Ishikawa (cell line): ENCODE measurements at regions not wholly inside any gene's neighbourhood (a gene's known extent, or its start where the extent isn't known, plus 50 kb on each side); places are given as distances from the start of the nearest gene placed in this dataset.

Source experiments
- CEBPB ChIP-seq: IDR thresholded peaks from 2 replicates; pipeline ENCODE4 v1.6.1; 2012
- CREB1 ChIP-seq: IDR thresholded peaks from 2 replicates; pipeline ENCODE4 v1.6.1; 2012; ENCODE audit warnings: low read depth
- EGR1 ChIP-seq: IDR thresholded peaks from 2 replicates; pipeline ENCODE4 v1.6.1; 2012
- EP300 ChIP-seq: IDR thresholded peaks from 2 replicates; pipeline ENCODE4 v1.6.1; 2012; ENCODE audit warnings: borderline replicate concordance
- FOXM1 ChIP-seq: IDR thresholded peaks from 2 replicates; pipeline ENCODE4 v1.6.1; 2012; ENCODE audit warnings: low read depth, borderline replicate concordance
- NFIC ChIP-seq: IDR thresholded peaks from 2 replicates; pipeline ENCODE4 v1.6.1; 2012
- RAD21 ChIP-seq: IDR thresholded peaks from 2 replicates; pipeline ENCODE4 v1.6.1; 2012; ENCODE audit warnings: low read depth
- TAF1 ChIP-seq: IDR thresholded peaks from 2 replicates; pipeline ENCODE4 v1.6.1; 2012; ENCODE audit warnings: low read depth, mild to moderate bottlenecking
- TEAD4 ChIP-seq: IDR thresholded peaks from 2 replicates; pipeline ENCODE4 v1.6.1; 2012
- YY1 ChIP-seq: IDR thresholded peaks from 2 replicates; pipeline ENCODE4 v1.6.1; 2012; ENCODE audit warnings: low read depth
- ZBTB7A ChIP-seq: IDR thresholded peaks from 2 replicates; pipeline ENCODE4 v1.6.1; 2012; ENCODE audit warnings: low read depth
- TF ChIP-seq, protein P1 (sequence below): IDR thresholded peaks from 2 replicates; pipeline ENCODE4 v1.6.1; 2012; ENCODE audit warnings: low read depth, mild to moderate bottlenecking
- TF ChIP-seq, protein P2 (sequence below): IDR thresholded peaks from 2 replicates; pipeline ENCODE4 v1.6.1; 2012
- TF ChIP-seq, protein P3 (sequence below): IDR thresholded peaks from 2 replicates; pipeline ENCODE4 v1.6.1; 2012

DNA sequence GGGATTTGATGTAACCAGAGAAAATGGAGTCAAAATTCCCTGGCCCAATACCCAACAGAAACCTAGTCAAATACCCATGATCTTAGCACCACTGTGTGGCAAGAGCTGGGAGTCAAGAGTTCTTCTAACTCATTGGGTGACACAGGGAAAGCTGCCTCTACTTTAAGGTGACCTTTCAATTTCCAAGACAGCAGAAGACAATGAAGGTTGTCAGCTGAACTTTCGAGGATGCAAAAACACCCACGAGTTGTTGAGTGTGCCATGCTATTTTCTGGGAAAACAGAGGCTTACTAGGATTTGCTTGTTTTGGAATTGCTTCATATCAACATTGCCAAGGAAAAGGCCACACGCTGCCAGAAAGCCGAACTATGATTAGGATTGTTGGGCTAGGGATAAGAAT is 61.6 kb upstream of the CYRIA start:
- TF ChIP-seq, protein P1, sequence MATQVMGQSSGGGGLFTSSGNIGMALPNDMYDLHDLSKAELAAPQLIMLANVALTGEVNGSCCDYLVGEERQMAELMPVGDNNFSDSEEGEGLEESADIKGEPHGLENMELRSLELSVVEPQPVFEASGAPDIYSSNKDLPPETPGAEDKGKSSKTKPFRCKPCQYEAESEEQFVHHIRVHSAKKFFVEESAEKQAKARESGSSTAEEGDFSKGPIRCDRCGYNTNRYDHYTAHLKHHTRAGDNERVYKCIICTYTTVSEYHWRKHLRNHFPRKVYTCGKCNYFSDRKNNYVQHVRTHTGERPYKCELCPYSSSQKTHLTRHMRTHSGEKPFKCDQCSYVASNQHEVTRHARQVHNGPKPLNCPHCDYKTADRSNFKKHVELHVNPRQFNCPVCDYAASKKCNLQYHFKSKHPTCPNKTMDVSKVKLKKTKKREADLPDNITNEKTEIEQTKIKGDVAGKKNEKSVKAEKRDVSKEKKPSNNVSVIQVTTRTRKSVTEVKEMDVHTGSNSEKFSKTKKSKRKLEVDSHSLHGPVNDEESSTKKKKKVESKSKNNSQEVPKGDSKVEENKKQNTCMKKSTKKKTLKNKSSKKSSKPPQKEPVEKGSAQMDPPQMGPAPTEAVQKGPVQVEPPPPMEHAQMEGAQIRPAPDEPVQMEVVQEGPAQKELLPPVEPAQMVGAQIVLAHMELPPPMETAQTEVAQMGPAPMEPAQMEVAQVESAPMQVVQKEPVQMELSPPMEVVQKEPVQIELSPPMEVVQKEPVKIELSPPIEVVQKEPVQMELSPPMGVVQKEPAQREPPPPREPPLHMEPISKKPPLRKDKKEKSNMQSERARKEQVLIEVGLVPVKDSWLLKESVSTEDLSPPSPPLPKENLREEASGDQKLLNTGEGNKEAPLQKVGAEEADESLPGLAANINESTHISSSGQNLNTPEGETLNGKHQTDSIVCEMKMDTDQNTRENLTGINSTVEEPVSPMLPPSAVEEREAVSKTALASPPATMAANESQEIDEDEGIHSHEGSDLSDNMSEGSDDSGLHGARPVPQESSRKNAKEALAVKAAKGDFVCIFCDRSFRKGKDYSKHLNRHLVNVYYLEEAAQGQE, result no peak
- TF ChIP-seq, protein P2, sequence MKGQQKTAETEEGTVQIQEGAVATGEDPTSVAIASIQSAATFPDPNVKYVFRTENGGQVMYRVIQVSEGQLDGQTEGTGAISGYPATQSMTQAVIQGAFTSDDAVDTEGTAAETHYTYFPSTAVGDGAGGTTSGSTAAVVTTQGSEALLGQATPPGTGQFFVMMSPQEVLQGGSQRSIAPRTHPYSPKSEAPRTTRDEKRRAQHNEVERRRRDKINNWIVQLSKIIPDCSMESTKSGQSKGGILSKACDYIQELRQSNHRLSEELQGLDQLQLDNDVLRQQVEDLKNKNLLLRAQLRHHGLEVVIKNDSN, result no peak
- TF ChIP-seq TAF1 (no peak), FOXM1 (no peak), RAD21 (no peak), CEBPB (no peak), YY1 (no peak), NFIC (no peak), CREB1 (no peak), EP300 (no peak), TEAD4 (no peak), ZBTB7A (no peak), EGR1 (no peak)
- TF ChIP-seq, protein P3, sequence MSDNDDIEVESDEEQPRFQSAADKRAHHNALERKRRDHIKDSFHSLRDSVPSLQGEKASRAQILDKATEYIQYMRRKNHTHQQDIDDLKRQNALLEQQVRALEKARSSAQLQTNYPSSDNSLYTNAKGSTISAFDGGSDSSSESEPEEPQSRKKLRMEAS, result no peak
